LNCaP clone FGC (cell line): ENCODE measurements at regions not wholly inside any gene's neighbourhood (a gene's known extent, or its start where the extent isn't known, plus 50 kb on each side); places are given as distances from the start of the nearest gene placed in this dataset.

Experiments used
- DNase-seq: peaks from one replicate; pipeline ENCODE4 v3.0.0-alpha.2; 2011; ENCODE audit warnings: low read depth
- H3K4me3 ChIP-seq: 2 replicates; pipeline ENCODE4 v1.5.1; 2011; ENCODE audit warnings: mild to moderate bottlenecking, low read depth, low read length, control low read depth
- CTCF ChIP-seq: IDR thresholded peaks from 2 replicates; pipeline ENCODE4 v1.5.1; 2012; ENCODE audit warnings: mild to moderate bottlenecking; ENCODE audit not compliant: control insufficient read depth, insufficient read depth; ENCODE audit errors: extremely low read depth

GRCh38 chr4:95754667-95755066 lies 85.2 kb upstream of the PDHA2 start:
- no peak for DNase-seq
- no peak overlapping the region for H3K4me3 ChIP-seq
- TF ChIP-seq CTCF = no peak

GRCh38 chr4:95749204-95749603 lies 90.7 kb upstream of the PDHA2 start:
- no peak overlapping the region for H3K4me3 ChIP-seq
- DNase-seq = no peak
- TF ChIP-seq CTCF = no peak

- no peak for TF ChIP-seq CTCF
- H3K4me3 ChIP-seq = no peak overlapping the region
- DNase-seq = no peak
Observed at GRCh38 chr4:95742872-95743271, 97.0 kb upstream of the PDHA2 start.

- DNase-seq = no peak
- H3K4me3 ChIP-seq = no peak overlapping the region
- TF ChIP-seq CTCF = no peak
Observed at GRCh38 chr4:95742179-95742578, 97.7 kb upstream of the PDHA2 start.

GRCh38 chr4:95732061-95732460 lies 107.8 kb upstream of the PDHA2 start:
- TF ChIP-seq CTCF = no peak
- no peak for DNase-seq

GRCh38 chr4:95729596-95729995 lies 110.3 kb upstream of the PDHA2 start:
- no peak for DNase-seq
- no peak for TF ChIP-seq CTCF
- no peak overlapping the region for H3K4me3 ChIP-seq

More at GRCh38 chr4:95732061-95732460, 107.8 kb upstream of the PDHA2 start:
- H3K4me3 ChIP-seq = no peak overlapping the region

GRCh38 chr4:95728145-95728544 lies 111.7 kb upstream of the PDHA2 start:
- no peak overlapping the region for H3K4me3 ChIP-seq
- no peak for DNase-seq
- no peak for TF ChIP-seq CTCF
